ENCODE measurements at regions not wholly inside any gene's neighbourhood (a gene's known extent, or its start where the extent isn't known, plus 50 kb on each side); places are given as distances from the start of the nearest gene placed in this dataset.

- TF ChIP-seq REST (IDR thresholded peaks at IDR 0.05; ENCODE audit: insufficient read depth in 1 of 2, low read depth in 2 of 2, low read length in 2 of 2): no peak
- no peak for TF ChIP-seq SIN3A (IDR thresholded peaks at IDR 0.05; ENCODE audit: borderline replicate concordance, insufficient read depth, low read length)
- no peak for TF ChIP-seq TAF1 (IDR thresholded peaks at IDR 0.05; ENCODE audit: borderline replicate concordance, insufficient read depth, low read length)
- TF ChIP-seq POLR2AphosphoS5 (IDR thresholded peaks at IDR 0.05; ENCODE audit: low read depth, low read length): no peak
These were observed 209.2 kb upstream of the ESRRG start for GRCh38 chr1:216932424-216932823.

Measured in PFSK-1 (cell line).